Muscle of leg (tissue), 3 donors: ENCODE measurements at regions not wholly inside any gene's neighbourhood (a gene's known extent, or its start where the extent isn't known, plus 50 kb on each side); places are given as distances from the start of the nearest gene placed in this dataset.

Experiments used
- DNase-seq: peaks from one replicate; pipeline ENCODE4 v3.0.0; 2013
- H3K27ac ChIP-seq: one replicate; pipeline ENCODE4 v1.5.1; 2013; ENCODE audit warnings: mild to moderate bottlenecking, low read length, control low read depth
- H3K27me3 ChIP-seq: one replicate; pipeline ENCODE4 v1.6.1; 2013; ENCODE audit warnings: low read length; ENCODE audit not compliant: control insufficient read depth, insufficient read depth
- H3K36me3 ChIP-seq: one replicate; pipeline ENCODE4 v1.6.1; 2013; ENCODE audit warnings: low read length; ENCODE audit not compliant: control insufficient read depth, insufficient read depth
- H3K4me1 ChIP-seq: one replicate; pipeline ENCODE4 v1.6.1; 2013; ENCODE audit warnings: low read length; ENCODE audit not compliant: control insufficient read depth, insufficient read depth
- H3K4me3 ChIP-seq: one replicate; pipeline ENCODE4 v1.5.1; 2013; ENCODE audit warnings: low read length, control low read depth
- H3K9me3 ChIP-seq: replicated peaks from 2 replicates; pipeline ENCODE4 v1.6.1; 2013; ENCODE audit warnings: low read depth, low read length; ENCODE audit not compliant: control insufficient read depth
- WGBS: methylation state at CpG from one replicate; pipeline ENCODE4 v1.1.5; 2013; ENCODE audit warnings: missing lambda C conversion rate; ENCODE audit not compliant: insufficient coverage; 5-methylcytosine and 5-hydroxymethylcytosine counted together

- Histone ChIP-seq H3K36me3 (no peaks in the 10 kb centered on the region), H3K4me1 (no peaks in the 10 kb centered on the region), H3K4me3 (no peak overlapping the region), H3K9me3 (no peaks in the 10 kb centered on the region), H3K27me3 (no peaks in the 10 kb centered on the region), H3K27ac (no peak overlapping the region)
- WGBS = no CpG with 5 or more reads among the region's 1 CpG
- no peak for DNase-seq
Measured at GRCh38 chr7:113825832-113826231, 93.0 kb downstream of the PPP1R3A start.

GRCh38 chr7:113824117-113824823 lies 94.5 kb downstream of the PPP1R3A start:
- WGBS = no CpG with 5 or more reads among the region's 3 CpGs
- H3K4me3 ChIP-seq = no peak overlapping the region
- H3K36me3 ChIP-seq = no peaks in the 10 kb centered on the region
- H3K4me1 ChIP-seq = no peaks in the 10 kb centered on the region
- no peaks in the 10 kb centered on the region for H3K9me3 ChIP-seq
- H3K27me3 ChIP-seq = no peaks in the 10 kb centered on the region
- no peak overlapping the region for H3K27ac ChIP-seq
- DNase-seq = peak; percentile 29

- no peaks in the 10 kb centered on the region for H3K36me3 ChIP-seq
- H3K27me3 ChIP-seq = no peaks in the 10 kb centered on the region
- no peaks in the 10 kb centered on the region for H3K4me1 ChIP-seq
- no peak overlapping the region for H3K27ac ChIP-seq
- no peaks in the 10 kb centered on the region for H3K9me3 ChIP-seq
- no peak for DNase-seq
- H3K4me3 ChIP-seq = no peak overlapping the region
- no CpG with 5 or more reads among the region's 1 CpG for WGBS
Measured at GRCh38 chr7:113819474-113819873, 99.3 kb downstream of the PPP1R3A start.

- H3K4me3 ChIP-seq = no peak overlapping the region
- no peak overlapping the region for H3K27ac ChIP-seq
- no peaks in the 10 kb centered on the region for H3K27me3 ChIP-seq
- DNase-seq = no peak
- H3K9me3 ChIP-seq = no peaks in the 10 kb centered on the region
- H3K36me3 ChIP-seq = no peaks in the 10 kb centered on the region
- peaks cover 2% of the 10 kb centered on the region for H3K4me1 ChIP-seq
Measured at GRCh38 chr7:113816639-113817038, 102.2 kb downstream of the PPP1R3A start.

- peak; percentile 87 for DNase-seq
Measured at GRCh38 chr7:113813471-113813870, 105.3 kb downstream of the PPP1R3A start.

GRCh38 chr7:113812591-113813255 lies 106.1 kb downstream of the PPP1R3A start:
- peak; percentile 78 for DNase-seq
- Histone ChIP-seq H3K4me3 (no peak overlapping the region), H3K27ac (peak overlapping the region; percentile 8), H3K27me3 (no peaks in the 10 kb centered on the region), H3K9me3 (no peaks in the 10 kb centered on the region), H3K36me3 (no peaks in the 10 kb centered on the region), H3K4me1 (peaks cover 2% of the 10 kb centered on the region)
- WGBS = no CpG with 5 or more reads among the region's 3 CpGs

More at GRCh38 chr7:113813471-113813870, 105.3 kb downstream of the PPP1R3A start:
- Histone ChIP-seq H3K27ac (no peak overlapping the region), H3K9me3 (no peaks in the 10 kb centered on the region), H3K4me3 (no peak overlapping the region), H3K4me1 (peaks cover 2% of the 10 kb centered on the region), H3K27me3 (no peaks in the 10 kb centered on the region), H3K36me3 (no peaks in the 10 kb centered on the region)
- no CpG with 5 or more reads among the region's 1 CpG for WGBS

GRCh38 chr7:113810080-113810744 lies 108.6 kb downstream of the PPP1R3A start:
- H3K27me3 ChIP-seq = no peaks in the 10 kb centered on the region
- H3K4me1 ChIP-seq = peaks cover 2% of the 10 kb centered on the region
- no CpG with 5 or more reads among the region's 1 CpG for WGBS
- DNase-seq = no peak
- H3K9me3 ChIP-seq = no peaks in the 10 kb centered on the region
- H3K4me3 ChIP-seq = no peak overlapping the region
- no peak overlapping the region for H3K27ac ChIP-seq
- no peaks in the 10 kb centered on the region for H3K36me3 ChIP-seq

- no peaks in the 10 kb centered on the region for H3K9me3 ChIP-seq
- no CpG with 5 or more reads among the region's 3 CpGs for WGBS
- no peak for DNase-seq
- no peaks in the 10 kb centered on the region for H3K27me3 ChIP-seq
- H3K4me1 ChIP-seq = peaks cover 2% of the 10 kb centered on the region
- H3K27ac ChIP-seq = no peak overlapping the region
- no peak overlapping the region for H3K4me3 ChIP-seq
- no peaks in the 10 kb centered on the region for H3K36me3 ChIP-seq
Measured at GRCh38 chr7:113809581-113809980, 109.2 kb downstream of the PPP1R3A start.

- DNase-seq = peak; percentile 33
- Histone ChIP-seq H3K36me3 (no peaks in the 10 kb centered on the region), H3K27ac (no peak overlapping the region), H3K27me3 (no peaks in the 10 kb centered on the region), H3K4me3 (no peak overlapping the region), H3K4me1 (no peaks in the 10 kb centered on the region), H3K9me3 (no peaks in the 10 kb centered on the region)
- WGBS = no CpG with 5 or more reads among the region's 7 CpGs
Measured at GRCh38 chr7:113806633-113807327, 112.0 kb downstream of the PPP1R3A start.

GRCh38 chr7:113805976-113806375 lies 112.8 kb downstream of the PPP1R3A start:
- H3K9me3 ChIP-seq = no peaks in the 10 kb centered on the region
- no peak for DNase-seq
- H3K27ac ChIP-seq = no peak overlapping the region
- H3K4me1 ChIP-seq = no peaks in the 10 kb centered on the region
- no peaks in the 10 kb centered on the region for H3K36me3 ChIP-seq
- no CpG with 5 or more reads among the region's 1 CpG for WGBS
- no peaks in the 10 kb centered on the region for H3K27me3 ChIP-seq
- H3K4me3 ChIP-seq = no peak overlapping the region
